GM19239 (cell line): ENCODE measurements at regions not wholly inside any gene's neighbourhood (a gene's known extent, or its start where the extent isn't known, plus 50 kb on each side); places are given as distances from the start of the nearest gene placed in this dataset.

Source experiments
- DNase-seq: peaks from one replicate; pipeline ENCODE4 v3.0.0; 2011; ENCODE audit warnings: low spot score; ENCODE audit not compliant: insufficient read length
- FAIRE-seq: peaks from 2 replicates; lab custom pipeline; 2011; peaks lifted over from hg19 to GRCh38; lab: Jason Lieb, UNC

- FAIRE-seq (no peak), DNase-seq (no peak)
These were observed 1262.6 kb downstream of the TBC1D22A start for GRCh38 chr22:48025096-48025495.

- FAIRE-seq (no peak), DNase-seq (no peak)
These were observed 1259.5 kb downstream of the TBC1D22A start for GRCh38 chr22:48021991-48022401.

- FAIRE-seq (no peak), DNase-seq (no peak)
These were observed 1255.9 kb downstream of the TBC1D22A start for GRCh38 chr22:48018346-48018745.

GRCh38 chr22:48015701-48016100, 1253.3 kb downstream of the TBC1D22A start:
- FAIRE-seq, result no peak
- no peak for DNase-seq

- DNase-seq (no peak), FAIRE-seq (no peak)
These were observed 1242.5 kb downstream of the TBC1D22A start for GRCh38 chr22:48004936-48005335.

- no peak for FAIRE-seq
- DNase-seq, result no peak
These were observed 1241.6 kb downstream of the TBC1D22A start for GRCh38 chr22:48004038-48004437.

GRCh38 chr22:48001101-48001500, 1238.7 kb downstream of the TBC1D22A start:
- FAIRE-seq, result no peak
- DNase-seq, result no peak

- FAIRE-seq (no peak), DNase-seq (no peak)
These were observed 1235.2 kb downstream of the TBC1D22A start for GRCh38 chr22:47997612-47998011.

- DNase-seq (no peak), FAIRE-seq (no peak)
These were observed 1234.7 kb downstream of the TBC1D22A start for GRCh38 chr22:47997052-47997590.

- peak; percentile 12 for DNase-seq
- no peak for FAIRE-seq
These were observed 1234.0 kb downstream of the TBC1D22A start for GRCh38 chr22:47996446-47996857.

GRCh38 chr22:47995718-47996117, 1233.3 kb downstream of the TBC1D22A start:
- FAIRE-seq (no peak), DNase-seq (no peak)

- FAIRE-seq (no peak), DNase-seq (no peak)
These were observed 1232.8 kb downstream of the TBC1D22A start for GRCh38 chr22:47995264-47995627.

- FAIRE-seq, result no peak
These were observed 1232.3 kb downstream of the TBC1D22A start for GRCh38 chr22:47994601-47995263.

GRCh38 chr22:47994045-47994444, 1231.6 kb downstream of the TBC1D22A start:
- no peak for FAIRE-seq
- DNase-seq, result no peak

More at GRCh38 chr22:47994601-47995263, 1232.3 kb downstream of the TBC1D22A start:
- no peak for DNase-seq

- DNase-seq (no peak), FAIRE-seq (no peak)
These were observed 1228.0 kb downstream of the TBC1D22A start for GRCh38 chr22:47990481-47990880.

- DNase-seq, result no peak
- no peak for FAIRE-seq
These were observed 1225.5 kb downstream of the TBC1D22A start for GRCh38 chr22:47987885-47988515.

GRCh38 chr22:47976219-47976618, 1213.8 kb downstream of the TBC1D22A start:
- DNase-seq (no peak), FAIRE-seq (no peak)

GRCh38 chr22:47967831-47968230, 1205.4 kb downstream of the TBC1D22A start:
- FAIRE-seq (no peak), DNase-seq (no peak)

GRCh38 chr22:47966316-47966715, 1203.9 kb downstream of the TBC1D22A start:
- no peak for DNase-seq
- FAIRE-seq, result no peak

GRCh38 chr22:47965896-47966295, 1203.4 kb downstream of the TBC1D22A start:
- FAIRE-seq, result no peak

GRCh38 chr22:47965066-47965465, 1202.6 kb downstream of the TBC1D22A start:
- DNase-seq (no peak), FAIRE-seq (no peak)

More at GRCh38 chr22:47965896-47966295, 1203.4 kb downstream of the TBC1D22A start:
- no peak for DNase-seq

- DNase-seq (no peak), FAIRE-seq (no peak)
These were observed 1201.2 kb downstream of the TBC1D22A start for GRCh38 chr22:47963660-47964059.
